ENCODE measurements at regions not wholly inside any gene's neighbourhood (a gene's known extent, or its start where the extent isn't known, plus 50 kb on each side); places are given as distances from the start of the nearest gene placed in this dataset.

DNA sequence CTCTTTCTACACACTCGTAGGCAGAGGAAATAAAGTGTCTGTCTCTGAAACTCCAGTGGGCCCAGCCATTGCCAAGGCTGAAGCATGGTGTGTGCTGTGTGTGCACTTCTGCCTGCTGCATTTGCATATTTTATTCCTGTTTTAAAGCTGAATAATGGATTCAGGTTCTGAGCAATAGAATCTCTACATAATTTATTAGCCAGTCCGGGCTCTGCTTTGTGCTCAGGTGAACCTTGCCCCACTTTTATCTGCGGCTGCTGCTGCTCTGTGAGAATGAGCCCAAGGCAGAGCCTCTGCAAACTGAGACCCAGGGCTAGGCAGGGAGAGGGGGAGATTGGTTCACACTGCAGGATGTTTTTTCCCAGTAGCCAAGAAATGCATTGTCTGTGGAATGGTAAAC is 64.6 kb upstream of the SH3BP4 start:
- TF ChIP-seq TOX (CRISPR knock-in tag; IDR thresholded peaks at IDR 0.05; ENCODE audit: borderline replicate concordance) (no peak), ZFP30 (CRISPR knock-in tag; IDR thresholded peaks at IDR 0.05) (no peak), SNAI2 (CRISPR knock-in tag; IDR thresholded peaks at IDR 0.05) (no peak), ZFP3 (CRISPR knock-in tag; IDR thresholded peaks at IDR 0.05) (no peak), PATZ1 (CRISPR knock-in tag; IDR thresholded peaks at IDR 0.05; ENCODE audit: borderline replicate concordance) (no peak), TSHZ2 (CRISPR knock-in tag; IDR thresholded peaks at IDR 0.05) (no peak), TCF4 (CRISPR knock-in tag; IDR thresholded peaks at IDR 0.05; ENCODE audit: borderline replicate concordance) (no peak), ZNF565 (CRISPR knock-in tag; conservative IDR thresholded peaks at IDR 0.05; ENCODE audit: low read depth) (no peak), CSDC2 (CRISPR knock-in tag; IDR thresholded peaks at IDR 0.05) (no peak), ZC3H10 (CRISPR knock-in tag; IDR thresholded peaks at IDR 0.05) (no peak), ARNTL (CRISPR knock-in tag; IDR thresholded peaks at IDR 0.05; ENCODE audit: borderline replicate concordance, low read depth) (no peak), RARB (CRISPR knock-in tag; IDR thresholded peaks at IDR 0.05) (no peak), ZNF8 (CRISPR knock-in tag; IDR thresholded peaks at IDR 0.05) (no peak)
- TF ChIP-seq, protein P1, sequence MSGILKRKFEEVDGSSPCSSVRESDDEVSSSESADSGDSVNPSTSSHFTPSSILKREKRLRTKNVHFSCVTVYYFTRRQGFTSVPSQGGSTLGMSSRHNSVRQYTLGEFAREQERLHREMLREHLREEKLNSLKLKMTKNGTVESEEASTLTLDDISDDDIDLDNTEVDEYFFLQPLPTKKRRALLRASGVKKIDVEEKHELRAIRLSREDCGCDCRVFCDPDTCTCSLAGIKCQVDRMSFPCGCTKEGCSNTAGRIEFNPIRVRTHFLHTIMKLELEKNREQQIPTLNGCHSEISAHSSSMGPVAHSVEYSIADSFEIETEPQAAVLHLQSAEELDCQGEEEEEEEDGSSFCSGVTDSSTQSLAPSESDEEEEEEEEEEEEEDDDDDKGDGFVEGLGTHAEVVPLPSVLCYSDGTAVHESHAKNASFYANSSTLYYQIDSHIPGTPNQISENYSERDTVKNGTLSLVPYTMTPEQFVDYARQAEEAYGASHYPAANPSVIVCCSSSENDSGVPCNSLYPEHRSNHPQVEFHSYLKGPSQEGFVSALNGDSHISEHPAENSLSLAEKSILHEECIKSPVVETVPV (CRISPR knock-in tag; IDR thresholded peaks at IDR 0.05): no peak

Data from SK-N-SH treated with all-trans-retinoic acid at 6 μM for 48 hours (cell line).